Dedifferentiated amniotic fluid mesenchymal stem cell (primary cell): ENCODE measurements at regions not wholly inside any gene's neighbourhood (a gene's known extent, or its start where the extent isn't known, plus 50 kb on each side); places are given as distances from the start of the nearest gene placed in this dataset.

Experiments
- DNase-seq: peaks from one replicate; pipeline ENCODE4 v3.0.0-alpha.2; 2016; ENCODE audit errors: extremely low spot score

- no peak for DNase-seq
Measured at GRCh38 chr7:131897790-131898165, 341.4 kb upstream of the PODXL start.

GRCh38 chr7:131897016-131897789 lies 340.8 kb upstream of the PODXL start:
- DNase-seq, result peak; percentile 32

- DNase-seq, result no peak
Measured at GRCh38 chr7:131896165-131896863, 339.9 kb upstream of the PODXL start.

GRCh38 chr7:131895541-131896164 lies 339.2 kb upstream of the PODXL start:
- DNase-seq, result peak; percentile 94

GRCh38 chr7:131893631-131894340 lies 337.4 kb upstream of the PODXL start:
- peak; percentile 24 for DNase-seq

- no peak for DNase-seq
Measured at GRCh38 chr7:131890176-131890575, 333.7 kb upstream of the PODXL start.

- DNase-seq, result no peak
Measured at GRCh38 chr7:131889572-131890150, 333.2 kb upstream of the PODXL start.

GRCh38 chr7:131883769-131884168 lies 327.3 kb upstream of the PODXL start:
- no peak for DNase-seq

GRCh38 chr7:131883196-131883595 lies 326.8 kb upstream of the PODXL start:
- DNase-seq, result no peak

GRCh38 chr7:131882321-131882720 lies 325.9 kb upstream of the PODXL start:
- DNase-seq, result no peak

- no peak for DNase-seq
Measured at GRCh38 chr7:131880078-131880477, 323.6 kb upstream of the PODXL start.

- DNase-seq, result no peak
Measured at GRCh38 chr7:131879424-131879823, 323.0 kb upstream of the PODXL start.

- no peak for DNase-seq
Measured at GRCh38 chr7:131878777-131879176, 322.3 kb upstream of the PODXL start.

GRCh38 chr7:131873581-131873980 lies 317.2 kb upstream of the PODXL start:
- DNase-seq, result no peak

- no peak for DNase-seq
Measured at GRCh38 chr7:131869986-131870385, 313.6 kb upstream of the PODXL start.

GRCh38 chr7:131869169-131869844 lies 312.9 kb upstream of the PODXL start:
- DNase-seq, result no peak

GRCh38 chr7:131867461-131867860 lies 311.0 kb upstream of the PODXL start:
- no peak for DNase-seq

GRCh38 chr7:131865911-131866310 lies 309.5 kb upstream of the PODXL start:
- DNase-seq, result no peak

GRCh38 chr7:131861620-131862346 lies 305.4 kb upstream of the PODXL start:
- peak; percentile 19 for DNase-seq

- DNase-seq, result peak; percentile 57
Measured at GRCh38 chr7:131859147-131859821, 302.9 kb upstream of the PODXL start.
